ENCODE measurements at regions not wholly inside any gene's neighbourhood (a gene's known extent, or its start where the extent isn't known, plus 50 kb on each side); places are given as distances from the start of the nearest gene placed in this dataset.

DNA sequence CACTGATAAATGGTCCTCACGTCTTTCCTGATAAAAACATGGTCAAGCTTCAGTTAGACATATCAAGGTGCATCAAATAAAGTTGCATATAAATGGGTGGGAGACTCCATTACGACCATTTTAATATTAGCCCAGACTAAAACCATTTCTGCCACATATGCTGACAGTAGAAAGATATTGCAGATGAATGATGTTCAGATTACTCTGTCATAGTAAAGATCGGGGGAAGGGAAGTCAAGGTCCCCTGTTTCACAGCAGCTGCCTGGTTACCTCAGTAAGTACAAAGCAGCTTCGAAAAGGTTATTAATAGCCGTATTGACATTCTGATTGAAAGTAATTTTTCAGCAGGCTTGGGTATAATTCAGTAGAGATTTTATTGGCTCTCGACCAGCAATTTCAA, 927.7 kb upstream of the CDH2 start:
- no peak overlapping the region for H3K4me3 ChIP-seq
- Mint-ChIP-seq H3K9me3 (no peaks in the 10 kb centered on the region), H3K27me3 (ENCODE audit: insufficient read depth, low read depth) (no peaks in the 10 kb centered on the region), H3K36me3 (no peaks in the 10 kb centered on the region), H3K4me3 (no peak overlapping the region), H3K27ac (no peak overlapping the region), H3K4me1 (no peaks in the 10 kb centered on the region)
- H3K9me3 ChIP-seq (ENCODE audit: low read depth), result no peaks in the 10 kb centered on the region
- no peaks in the 10 kb centered on the region for H3K79me2 ChIP-seq (ENCODE audit: low read depth)
- no peak overlapping the region for H3K27ac ChIP-seq
- TF ChIP-seq, protein P1, sequence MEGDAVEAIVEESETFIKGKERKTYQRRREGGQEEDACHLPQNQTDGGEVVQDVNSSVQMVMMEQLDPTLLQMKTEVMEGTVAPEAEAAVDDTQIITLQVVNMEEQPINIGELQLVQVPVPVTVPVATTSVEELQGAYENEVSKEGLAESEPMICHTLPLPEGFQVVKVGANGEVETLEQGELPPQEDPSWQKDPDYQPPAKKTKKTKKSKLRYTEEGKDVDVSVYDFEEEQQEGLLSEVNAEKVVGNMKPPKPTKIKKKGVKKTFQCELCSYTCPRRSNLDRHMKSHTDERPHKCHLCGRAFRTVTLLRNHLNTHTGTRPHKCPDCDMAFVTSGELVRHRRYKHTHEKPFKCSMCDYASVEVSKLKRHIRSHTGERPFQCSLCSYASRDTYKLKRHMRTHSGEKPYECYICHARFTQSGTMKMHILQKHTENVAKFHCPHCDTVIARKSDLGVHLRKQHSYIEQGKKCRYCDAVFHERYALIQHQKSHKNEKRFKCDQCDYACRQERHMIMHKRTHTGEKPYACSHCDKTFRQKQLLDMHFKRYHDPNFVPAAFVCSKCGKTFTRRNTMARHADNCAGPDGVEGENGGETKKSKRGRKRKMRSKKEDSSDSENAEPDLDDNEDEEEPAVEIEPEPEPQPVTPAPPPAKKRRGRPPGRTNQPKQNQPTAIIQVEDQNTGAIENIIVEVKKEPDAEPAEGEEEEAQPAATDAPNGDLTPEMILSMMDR (IDR thresholded peaks at IDR 0.05), result no peak
- H4K20me1 ChIP-seq (ENCODE audit: low read depth), result no peaks in the 10 kb centered on the region
- no peaks in the 10 kb centered on the region for H3F3A ChIP-seq (ENCODE audit: low read depth)
- H3K9ac ChIP-seq, result no peak overlapping the region
- no peaks in the 10 kb centered on the region for H3K27me3 ChIP-seq
- H3K4me1 ChIP-seq, result no peaks in the 10 kb centered on the region
- no peak overlapping the region for H3K4me2 ChIP-seq
- no peak overlapping the region for H2AFZ ChIP-seq (replicated peaks)
- no peak for DNase-seq (ENCODE audit: low spot score)
- H3K36me3 ChIP-seq, result no peaks in the 10 kb centered on the region

DNA sequence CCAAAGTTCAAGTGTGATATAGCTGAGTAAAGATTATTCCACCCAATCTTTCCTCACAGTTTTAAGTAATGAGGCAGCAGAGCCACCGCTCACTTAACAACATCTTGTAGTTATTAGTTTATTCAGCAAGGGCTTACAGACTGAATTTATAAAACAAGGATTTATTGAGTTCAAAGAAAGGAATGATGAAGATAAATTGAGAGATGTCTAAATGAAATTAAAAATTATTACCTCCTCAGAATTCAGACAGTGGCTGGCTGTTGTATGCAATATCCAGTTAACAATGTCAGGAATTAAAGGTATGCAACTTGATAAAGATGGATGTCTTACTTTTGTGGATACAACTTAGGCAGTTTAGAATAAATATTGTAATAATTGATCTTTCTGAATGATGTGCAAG, 927.3 kb upstream of the CDH2 start:
- Histone ChIP-seq H3K4me2 (no peak overlapping the region), H3K27me3 (no peaks in the 10 kb centered on the region), H2AFZ (replicated peaks) (no peak overlapping the region), H3K4me3 (no peak overlapping the region), H3K36me3 (no peaks in the 10 kb centered on the region), H3F3A (ENCODE audit: low read depth) (no peaks in the 10 kb centered on the region), H4K20me1 (ENCODE audit: low read depth) (no peaks in the 10 kb centered on the region), H3K4me1 (no peaks in the 10 kb centered on the region), H3K27ac (no peak overlapping the region), H3K79me2 (ENCODE audit: low read depth) (no peaks in the 10 kb centered on the region), H3K9me3 (ENCODE audit: low read depth) (no peaks in the 10 kb centered on the region), H3K9ac (no peak overlapping the region)
- H3K36me3 Mint-ChIP-seq, result no peaks in the 10 kb centered on the region
- no peak for DNase-seq (ENCODE audit: low spot score)
- H3K9me3 Mint-ChIP-seq, result no peaks in the 10 kb centered on the region
- H3K27me3 Mint-ChIP-seq (ENCODE audit: insufficient read depth, low read depth), result peaks cover 2% of the 10 kb centered on the region
- TF ChIP-seq EZH2phosphoT487 (IDR thresholded peaks at IDR 0.05), result no peak
- no peak for TF ChIP-seq EZH2 (IDR thresholded peaks at IDR 0.05)
- TF ChIP-seq, protein P1 (IDR thresholded peaks at IDR 0.05), result no peak
- no peaks in the 10 kb centered on the region for H3K4me1 Mint-ChIP-seq
- H3K4me3 Mint-ChIP-seq, result no peak overlapping the region
- H3K27ac Mint-ChIP-seq, result no peak overlapping the region

DNA sequence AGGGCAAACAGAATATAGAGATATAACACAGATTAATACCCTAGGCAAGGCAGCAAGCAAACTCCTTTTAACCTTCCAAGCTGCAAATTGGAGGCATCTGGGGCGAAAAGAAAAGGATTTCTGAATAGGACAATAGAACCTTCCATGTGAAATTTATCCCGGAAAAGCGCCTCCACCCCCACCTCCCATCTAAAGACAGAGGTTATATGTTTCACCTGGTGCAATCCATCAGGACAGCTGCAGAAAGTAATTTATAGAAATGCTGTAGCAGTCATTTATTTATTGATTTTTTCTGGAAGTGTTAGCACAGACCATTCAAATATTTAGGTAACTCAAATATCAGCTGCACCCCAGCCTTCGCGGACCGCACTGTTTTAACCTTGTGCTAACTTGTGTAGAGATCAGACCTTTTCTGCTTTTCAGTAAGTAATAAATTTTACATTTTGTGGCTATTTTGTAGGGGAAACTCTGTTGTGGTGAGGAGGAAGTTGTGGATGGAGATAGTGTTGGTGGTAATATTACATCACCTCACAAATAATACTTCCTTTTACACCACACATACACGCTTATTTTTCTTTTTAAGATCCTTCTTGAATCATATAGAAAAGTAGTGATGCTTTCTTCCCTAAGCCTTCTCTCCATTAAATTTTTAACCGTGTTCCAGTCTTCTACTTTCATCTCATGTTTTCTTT, 919.3 kb upstream of the CDH2 start:
- peaks cover 2% of the 10 kb centered on the region for H3K27me3 Mint-ChIP-seq (ENCODE audit: insufficient read depth, low read depth)
- no peaks in the 10 kb centered on the region for H3K4me1 Mint-ChIP-seq
- TF ChIP-seq EZH2phosphoT487 (IDR thresholded peaks at IDR 0.05) (no peak), EZH2 (IDR thresholded peaks at IDR 0.05) (no peak)
- TF ChIP-seq, protein P1 (IDR thresholded peaks at IDR 0.05), result no peak
- Histone ChIP-seq H3K36me3 (no peaks in the 10 kb centered on the region), H3K4me2 (peak overlapping the region; percentile 3), H3F3A (ENCODE audit: low read depth) (no peaks in the 10 kb centered on the region), H3K4me1 (peaks cover 8% of the 10 kb centered on the region), H3K4me3 (no peak overlapping the region), H3K9me3 (ENCODE audit: low read depth) (no peaks in the 10 kb centered on the region), H3K27me3 (no peaks in the 10 kb centered on the region), H3K27ac (no peak overlapping the region), H2AFZ (replicated peaks) (no peak overlapping the region), H3K79me2 (ENCODE audit: low read depth) (no peaks in the 10 kb centered on the region), H4K20me1 (ENCODE audit: low read depth) (no peaks in the 10 kb centered on the region), H3K9ac (no peak overlapping the region)
- H3K4me3 Mint-ChIP-seq, result no peak overlapping the region
- peak; percentile 45 for DNase-seq (ENCODE audit: low spot score)
- no peaks in the 10 kb centered on the region for H3K36me3 Mint-ChIP-seq
- H3K9me3 Mint-ChIP-seq, result no peaks in the 10 kb centered on the region
- no peak overlapping the region for H3K27ac Mint-ChIP-seq
